ENCODE measurements at regions not wholly inside any gene's neighbourhood (a gene's known extent, or its start where the extent isn't known, plus 50 kb on each side); places are given as distances from the start of the nearest gene placed in this dataset.

GRCh38 chr11:15730995-15731385, 616.3 kb downstream of the INSC start:
- DNase-seq, result peak in 1 of 6 donors; percentile 12
- FAIRE-seq, result no peak
- WGBS, 2 donors, result 36 to 58% methylated on average over 4 of the region's 4 CpGs
- intact Hi-C loops (cut with DNase I), result no loop called here
- TF ChIP-seq CTCF (IDR thresholded peaks at IDR 0.05), result no peak
- Histone ChIP-seq H3K9me3 (no peaks in the 10 kb centered on the region), H3K27me3 (no peaks in the 10 kb centered on the region), H3K4me1 (no peaks in the 10 kb centered on the region), H3K27ac (no peak overlapping the region), H3K4me3 (no peak overlapping the region), H3K36me3 (no peaks in the 10 kb centered on the region)
- no peak for ATAC-seq

GRCh38 chr11:15735706-15736105, 620.6 kb downstream of the SOX6 start:
- Histone ChIP-seq H3K27ac (no peak overlapping the region), H3K27me3 (no peaks in the 10 kb centered on the region), H3K36me3 (no peaks in the 10 kb centered on the region), H3K4me3 (no peak overlapping the region), H3K4me1 (no peaks in the 10 kb centered on the region), H3K9me3 (no peaks in the 10 kb centered on the region)
- no peak for FAIRE-seq
- intact Hi-C loops (cut with DNase I), result no loop called here
- ATAC-seq, result no peak
- TF ChIP-seq CTCF (IDR thresholded peaks at IDR 0.05), result no peak
- 82 to 89% methylated on average over 4 of the region's 4 CpGs for WGBS, 2 donors
- no peak for DNase-seq

GRCh38 chr11:15737320-15737719, 619.0 kb downstream of the SOX6 start:
- FAIRE-seq (no peak), ATAC-seq (no peak)
- H3K9me3 ChIP-seq, result no peaks in the 10 kb centered on the region

GRCh38 chr11:15738931-15739330, 617.4 kb downstream of the SOX6 start:
- TF ChIP-seq CTCF (IDR thresholded peaks at IDR 0.05), result no peak
- no peaks in the 10 kb centered on the region for H3K36me3 ChIP-seq
- intact Hi-C loops (cut with DNase I), result no loop called here
- H3K4me1 ChIP-seq, result no peaks in the 10 kb centered on the region
- 89 to 92% methylated on average over 5 of the region's 5 CpGs for WGBS, 2 donors
- H3K9me3 ChIP-seq, result no peaks in the 10 kb centered on the region
- no peak overlapping the region for H3K27ac ChIP-seq
- FAIRE-seq (no peak), ATAC-seq (no peak), DNase-seq (no peak)
- H3K4me3 ChIP-seq, result no peak overlapping the region
- no peaks in the 10 kb centered on the region for H3K27me3 ChIP-seq

More at GRCh38 chr11:15737320-15737719, 619.0 kb downstream of the SOX6 start:
- intact Hi-C loops (cut with DNase I), result no loop called here
- Histone ChIP-seq H3K27me3 (no peaks in the 10 kb centered on the region), H3K4me3 (no peak overlapping the region), H3K36me3 (no peaks in the 10 kb centered on the region), H3K27ac (no peak overlapping the region), H3K4me1 (no peaks in the 10 kb centered on the region)
- DNase-seq, result no peak
- TF ChIP-seq CTCF (IDR thresholded peaks at IDR 0.05), result no peak

DNA sequence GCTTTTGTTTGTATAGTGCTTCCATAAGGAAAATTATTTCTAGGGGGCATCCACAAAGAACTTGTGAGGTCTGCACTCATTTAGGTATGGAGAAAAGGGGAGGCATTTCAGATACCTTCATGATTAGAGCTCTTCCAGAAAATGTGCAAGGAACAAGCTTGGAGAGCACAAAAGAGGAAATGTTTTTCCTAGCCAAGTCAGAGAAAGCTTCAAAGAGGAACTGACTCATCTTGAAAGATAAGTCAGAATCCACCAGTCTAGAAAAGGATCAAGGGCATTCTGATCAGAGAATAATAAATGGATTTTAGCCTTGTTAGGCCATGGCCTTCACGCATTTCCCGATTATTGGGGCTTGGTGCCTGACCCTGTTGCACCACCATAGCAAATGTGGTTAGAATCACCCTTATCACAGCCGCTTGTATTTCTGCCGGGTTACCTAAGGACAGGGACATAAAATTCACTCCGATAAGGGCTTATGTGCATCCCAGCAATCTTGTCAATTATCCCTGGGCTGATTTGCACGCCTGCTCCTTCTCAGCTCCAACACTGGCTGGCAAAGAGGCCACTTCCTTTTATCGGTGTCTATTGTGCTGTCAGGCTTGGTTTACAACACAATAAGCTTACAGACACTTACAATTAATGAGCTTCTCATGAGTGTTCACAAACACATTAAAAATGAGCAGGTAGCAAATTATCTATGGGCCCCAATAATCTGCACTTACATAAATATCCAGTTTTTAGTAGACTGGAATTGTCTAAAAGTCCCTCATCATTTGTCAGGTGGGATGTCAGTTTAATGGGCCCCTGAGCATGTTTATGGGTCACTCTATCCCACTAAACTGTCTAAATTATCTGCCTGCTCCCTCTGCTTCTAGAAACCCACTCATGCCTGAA, 613.5 kb downstream of the SOX6 start:
- FAIRE-seq, result no peak
- 72 to 73% methylated on average over 7 of the region's 7 CpGs for WGBS, 2 donors
- no peak overlapping the region for H3K27ac ChIP-seq
- H3K27me3 ChIP-seq, result no peaks in the 10 kb centered on the region
- H3K9me3 ChIP-seq, result no peaks in the 10 kb centered on the region
- H3K36me3 ChIP-seq, result no peaks in the 10 kb centered on the region
- TF ChIP-seq CTCF (IDR thresholded peaks at IDR 0.05), result no peak
- intact Hi-C loops (cut with DNase I), result no loop called here
- no peak for DNase-seq
- H3K4me1 ChIP-seq, result no peaks in the 10 kb centered on the region
- no peak overlapping the region for H3K4me3 ChIP-seq
- ATAC-seq, result no peak
